ENCODE measurements at regions not wholly inside any gene's neighbourhood (a gene's known extent, or its start where the extent isn't known, plus 50 kb on each side); places are given as distances from the start of the nearest gene placed in this dataset.

GRCh38 chr16:54460263-54460860, 173.8 kb upstream of the IRX3 start:
- TF ChIP-seq CTCF (IDR thresholded peaks at IDR 0.05) (no peak), POLR2A (IDR thresholded peaks at IDR 0.05) (no peak)
